HUES6 (cell line): ENCODE measurements at regions not wholly inside any gene's neighbourhood (a gene's known extent, or its start where the extent isn't known, plus 50 kb on each side); places are given as distances from the start of the nearest gene placed in this dataset.

Experiments used
- H3K27ac ChIP-seq: 2 replicates; pipeline ENCODE4 v1.7.0; 2013; ENCODE audit warnings: low read depth, mild to moderate bottlenecking, low read length, inconsistent platforms
- H3K27me3 ChIP-seq: 2 replicates; pipeline ENCODE4 v1.6.1; 2013; ENCODE audit warnings: low read length; ENCODE audit not compliant: control insufficient read depth, insufficient read depth
- H3K36me3 ChIP-seq: 2 replicates; pipeline ENCODE4 v1.6.1; 2013; ENCODE audit warnings: low read length; ENCODE audit not compliant: control insufficient read depth, insufficient read depth
- H3K4me1 ChIP-seq: 2 replicates; pipeline ENCODE4 v1.6.1; 2013; ENCODE audit warnings: low read length; ENCODE audit not compliant: control insufficient read depth, insufficient read depth
- H3K4me3 ChIP-seq: 2 replicates; pipeline ENCODE4 v1.5.1; 2013; ENCODE audit warnings: low read depth, low read length
- H3K9ac ChIP-seq: one replicate; pipeline ENCODE4 v1.6.1; 2013; ENCODE audit warnings: mild to moderate bottlenecking, low read length
- H3K9me3 ChIP-seq: 2 replicates; pipeline ENCODE4 v1.6.1; 2013; ENCODE audit warnings: low read depth, low read length; ENCODE audit not compliant: control insufficient read depth, insufficient read depth

GRCh38 chr18:6558446-6559156 is 143.9 kb upstream of the L3MBTL4 start:
- H3K27me3 ChIP-seq, result no peaks in the 10 kb centered on the region
- no peak overlapping the region for H3K9ac ChIP-seq
- H3K36me3 ChIP-seq, result no peaks in the 10 kb centered on the region
- H3K27ac ChIP-seq, result no peak overlapping the region
- peaks cover 5% of the 10 kb centered on the region; the same call in 1 of the 2 replicates for H3K9me3 ChIP-seq
- peaks cover 21% of the 10 kb centered on the region for H3K4me1 ChIP-seq
- no peak overlapping the region for H3K4me3 ChIP-seq

DNA sequence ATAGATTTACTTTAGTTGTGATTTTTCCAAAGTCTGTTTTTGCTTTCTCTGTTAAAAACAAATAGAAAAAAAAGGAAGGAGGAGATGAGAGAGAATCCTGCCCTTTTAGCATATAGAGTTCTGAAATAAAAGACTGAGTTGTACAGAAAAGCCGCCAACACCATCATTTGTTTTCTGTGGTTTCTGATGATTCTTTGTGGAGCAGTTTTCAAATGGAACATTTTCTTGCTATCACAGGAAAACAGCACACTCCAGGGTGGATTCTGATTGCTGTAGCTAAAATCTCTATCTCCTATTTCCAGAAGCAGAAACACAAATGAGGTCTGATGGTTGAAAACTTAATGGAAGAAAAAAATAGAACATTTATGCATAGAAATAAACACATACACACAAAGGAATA is 144.6 kb upstream of the L3MBTL4 start:
- H3K4me3 ChIP-seq, result no peak overlapping the region
- H3K27me3 ChIP-seq, result no peaks in the 10 kb centered on the region
- no peak overlapping the region for H3K27ac ChIP-seq
- H3K9ac ChIP-seq, result no peak overlapping the region
- H3K36me3 ChIP-seq, result no peaks in the 10 kb centered on the region
- H3K9me3 ChIP-seq, result peaks cover 5% of the 10 kb centered on the region; the same call in 1 of the 2 replicates
- H3K4me1 ChIP-seq, result peaks cover 21% of the 10 kb centered on the region

DNA sequence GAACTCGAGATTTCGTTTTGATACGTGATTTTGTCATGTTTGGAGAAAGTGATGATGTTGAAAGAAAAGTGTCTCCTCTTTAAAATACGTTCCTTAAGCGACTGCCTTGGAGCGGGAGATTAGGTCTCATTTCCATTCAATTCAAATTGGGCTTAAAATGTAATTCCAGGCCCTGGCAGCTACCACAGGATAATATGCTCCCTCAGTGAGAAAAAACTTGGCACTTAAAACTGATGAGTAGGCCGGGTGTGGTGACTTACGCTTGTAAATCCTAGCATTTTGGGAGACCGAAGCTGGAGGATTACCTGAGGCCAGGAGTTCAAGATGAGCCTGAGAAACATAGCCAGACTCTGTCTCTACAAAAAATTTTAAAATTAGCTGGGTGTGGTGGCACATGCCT is 146.3 kb upstream of the L3MBTL4 start:
- peaks cover 23% of the 10 kb centered on the region for H3K4me1 ChIP-seq
- H3K27me3 ChIP-seq, result no peaks in the 10 kb centered on the region
- H3K36me3 ChIP-seq, result no peaks in the 10 kb centered on the region
- no peak overlapping the region for H3K9ac ChIP-seq
- H3K4me3 ChIP-seq, result no peak overlapping the region
- no peak overlapping the region for H3K27ac ChIP-seq
- peaks cover 5% of the 10 kb centered on the region; the same call in 1 of the 2 replicates for H3K9me3 ChIP-seq

DNA sequence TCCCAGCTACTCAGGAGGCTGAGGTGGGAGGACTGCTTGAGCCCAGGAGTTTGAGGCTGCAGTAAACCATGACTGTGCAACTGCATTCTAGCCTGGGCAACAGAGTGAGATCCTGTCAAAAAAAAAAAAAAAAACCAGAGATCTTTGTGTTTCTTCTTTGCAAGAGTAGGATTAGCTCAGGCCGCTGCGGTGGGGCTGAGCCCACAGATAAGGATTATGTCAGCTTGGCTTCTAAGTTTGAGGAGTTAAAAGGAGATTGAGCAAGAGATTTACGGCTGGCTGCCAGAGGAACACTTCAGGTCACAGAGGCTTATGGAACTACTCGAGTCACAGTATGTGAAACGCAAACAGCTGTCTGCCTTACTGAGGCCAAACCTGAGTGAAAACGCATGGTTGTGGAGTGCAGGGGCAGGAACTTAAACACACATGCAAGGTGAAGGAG is 146.7 kb upstream of the L3MBTL4 start:
- Histone ChIP-seq H3K4me1 (peaks cover 27% of the 10 kb centered on the region), H3K36me3 (no peaks in the 10 kb centered on the region), H3K9ac (no peak overlapping the region), H3K9me3 (peaks cover 5% of the 10 kb centered on the region; the same call in 1 of the 2 replicates), H3K4me3 (no peak overlapping the region), H3K27ac (no peak overlapping the region), H3K27me3 (no peaks in the 10 kb centered on the region)

- Histone ChIP-seq H3K9me3 (peaks cover 5% of the 10 kb centered on the region; the same call in 1 of the 2 replicates), H3K27ac (no peak overlapping the region), H3K4me3 (no peak overlapping the region), H3K27me3 (no peaks in the 10 kb centered on the region), H3K4me1 (peaks cover 27% of the 10 kb centered on the region), H3K36me3 (no peaks in the 10 kb centered on the region), H3K9ac (no peak overlapping the region)
These were observed 147.2 kb upstream of the L3MBTL4 start for GRCh38 chr18:6561862-6562291.

- Histone ChIP-seq H3K4me3 (no peak overlapping the region), H3K27me3 (no peaks in the 10 kb centered on the region), H3K4me1 (peaks cover 15% of the 10 kb centered on the region), H3K27ac (no peak overlapping the region), H3K36me3 (no peaks in the 10 kb centered on the region), H3K9ac (no peak overlapping the region), H3K9me3 (peaks cover 5% of the 10 kb centered on the region; the same call in 1 of the 2 replicates)
These were observed 149.2 kb upstream of the L3MBTL4 start for GRCh38 chr18:6563896-6564295.

- H3K27me3 ChIP-seq, result no peaks in the 10 kb centered on the region
- H3K4me1 ChIP-seq, result peaks cover 15% of the 10 kb centered on the region
- no peak overlapping the region for H3K9ac ChIP-seq
- H3K4me3 ChIP-seq, result no peak overlapping the region
- peaks cover 5% of the 10 kb centered on the region; the same call in 1 of the 2 replicates for H3K9me3 ChIP-seq
- H3K36me3 ChIP-seq, result no peaks in the 10 kb centered on the region
- H3K27ac ChIP-seq, result no peak overlapping the region
These were observed 150.5 kb upstream of the L3MBTL4 start for GRCh38 chr18:6564950-6565814.

DNA sequence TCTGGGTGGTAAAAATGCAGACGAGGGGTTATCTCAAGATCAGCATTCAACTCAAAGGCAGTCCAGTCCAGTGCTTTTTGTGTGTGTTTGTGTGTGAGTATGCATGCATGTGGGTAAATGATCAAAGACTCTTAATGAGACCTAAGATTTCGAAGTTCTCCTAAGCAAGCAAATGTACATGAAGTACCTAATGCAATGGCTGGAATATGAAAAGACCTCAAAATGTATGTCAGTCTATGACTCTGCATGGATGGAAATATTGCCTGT is 151.0 kb upstream of the L3MBTL4 start:
- Histone ChIP-seq H3K9me3 (peaks cover 5% of the 10 kb centered on the region; the same call in 1 of the 2 replicates), H3K9ac (no peak overlapping the region), H3K27me3 (no peaks in the 10 kb centered on the region), H3K4me3 (no peak overlapping the region), H3K27ac (no peak overlapping the region), H3K4me1 (peaks cover 21% of the 10 kb centered on the region), H3K36me3 (no peaks in the 10 kb centered on the region)

- peaks cover 26% of the 10 kb centered on the region for H3K4me1 ChIP-seq
- H3K27ac ChIP-seq, result no peak overlapping the region
- no peak overlapping the region for H3K4me3 ChIP-seq
These were observed 151.7 kb upstream of the L3MBTL4 start for GRCh38 chr18:6566338-6566911.

DNA sequence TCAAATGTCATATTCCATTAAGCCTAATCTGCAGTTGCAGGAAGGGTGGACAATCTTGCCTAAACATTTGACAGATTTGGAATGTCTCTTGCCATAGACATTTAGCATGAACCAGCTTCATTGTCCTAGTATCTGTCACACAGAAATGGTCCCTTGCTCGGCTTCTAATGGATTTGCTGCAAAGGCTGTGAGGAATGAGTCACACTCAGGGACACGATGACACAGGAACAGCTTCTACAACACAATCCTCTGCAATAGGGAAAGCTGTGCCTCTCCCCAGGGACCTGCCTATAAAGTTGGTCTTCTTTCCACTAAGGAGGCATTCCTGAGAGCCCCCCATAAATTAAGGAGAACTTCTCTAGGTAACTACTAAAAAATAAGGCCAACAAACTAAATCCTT is 155.1 kb upstream of the L3MBTL4 start:
- Histone ChIP-seq H3K9me3 (no peaks in the 10 kb centered on the region), H3K27me3 (no peaks in the 10 kb centered on the region), H3K9ac (no peak overlapping the region), H3K4me1 (peaks cover 32% of the 10 kb centered on the region), H3K4me3 (no peak overlapping the region), H3K27ac (0 out of 2 replicates have a peak overlapping the region, but pooled peaks have one; percentile 16), H3K36me3 (no peaks in the 10 kb centered on the region)

More at GRCh38 chr18:6566338-6566911, 151.7 kb upstream of the L3MBTL4 start:
- no peaks in the 10 kb centered on the region for H3K36me3 ChIP-seq
- H3K9ac ChIP-seq, result no peak overlapping the region
- H3K27me3 ChIP-seq, result no peaks in the 10 kb centered on the region
- peaks cover 5% of the 10 kb centered on the region; the same call in 1 of the 2 replicates for H3K9me3 ChIP-seq
